ENCODE measurements at regions not wholly inside any gene's neighbourhood (a gene's known extent, or its start where the extent isn't known, plus 50 kb on each side); places are given as distances from the start of the nearest gene placed in this dataset.

GRCh38 chr16:11439790-11440656, 94.8 kb downstream of the RMI2 start:
- TF ChIP-seq, protein P1, sequence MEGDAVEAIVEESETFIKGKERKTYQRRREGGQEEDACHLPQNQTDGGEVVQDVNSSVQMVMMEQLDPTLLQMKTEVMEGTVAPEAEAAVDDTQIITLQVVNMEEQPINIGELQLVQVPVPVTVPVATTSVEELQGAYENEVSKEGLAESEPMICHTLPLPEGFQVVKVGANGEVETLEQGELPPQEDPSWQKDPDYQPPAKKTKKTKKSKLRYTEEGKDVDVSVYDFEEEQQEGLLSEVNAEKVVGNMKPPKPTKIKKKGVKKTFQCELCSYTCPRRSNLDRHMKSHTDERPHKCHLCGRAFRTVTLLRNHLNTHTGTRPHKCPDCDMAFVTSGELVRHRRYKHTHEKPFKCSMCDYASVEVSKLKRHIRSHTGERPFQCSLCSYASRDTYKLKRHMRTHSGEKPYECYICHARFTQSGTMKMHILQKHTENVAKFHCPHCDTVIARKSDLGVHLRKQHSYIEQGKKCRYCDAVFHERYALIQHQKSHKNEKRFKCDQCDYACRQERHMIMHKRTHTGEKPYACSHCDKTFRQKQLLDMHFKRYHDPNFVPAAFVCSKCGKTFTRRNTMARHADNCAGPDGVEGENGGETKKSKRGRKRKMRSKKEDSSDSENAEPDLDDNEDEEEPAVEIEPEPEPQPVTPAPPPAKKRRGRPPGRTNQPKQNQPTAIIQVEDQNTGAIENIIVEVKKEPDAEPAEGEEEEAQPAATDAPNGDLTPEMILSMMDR (conservative IDR thresholded peaks at IDR 0.05; ENCODE audit: low read depth, low read length) = no peak
- no peak for TF ChIP-seq EZH2 (IDR thresholded peaks at IDR 0.05; ENCODE audit: borderline replicate concordance, low read depth, low read length, poor library complexity, severe bottlenecking)

Data from A673 (cell line).